MM.1S (cell line): ENCODE measurements at regions not wholly inside any gene's neighbourhood (a gene's known extent, or its start where the extent isn't known, plus 50 kb on each side); places are given as distances from the start of the nearest gene placed in this dataset.

Experiments
- EZH2 ChIP-seq: fragments of 300-600 bp; sonication (generic); optimal IDR thresholded peaks from 2 replicates; pipeline ENCODE3; 2017; ENCODE audit warnings: low read depth, mild to moderate bottlenecking, antibody characterized with exemption, low read length, mixed read lengths
- EZH2phosphoT487 ChIP-seq: fragments of 300-600 bp; sonication (generic); IDR thresholded peaks from 2 replicates; pipeline ENCODE4 v1.6.1; 2018; ENCODE audit warnings: antibody characterized with exemption, low read length
- TF ChIP-seq, protein P1 (sequence below): fragments of 300-600 bp; sonication (generic); IDR thresholded peaks from 2 replicates; pipeline ENCODE4 v1.5.1; 2016; ENCODE audit warnings: antibody characterized with exemption, low read length, mixed read lengths

DNA sequence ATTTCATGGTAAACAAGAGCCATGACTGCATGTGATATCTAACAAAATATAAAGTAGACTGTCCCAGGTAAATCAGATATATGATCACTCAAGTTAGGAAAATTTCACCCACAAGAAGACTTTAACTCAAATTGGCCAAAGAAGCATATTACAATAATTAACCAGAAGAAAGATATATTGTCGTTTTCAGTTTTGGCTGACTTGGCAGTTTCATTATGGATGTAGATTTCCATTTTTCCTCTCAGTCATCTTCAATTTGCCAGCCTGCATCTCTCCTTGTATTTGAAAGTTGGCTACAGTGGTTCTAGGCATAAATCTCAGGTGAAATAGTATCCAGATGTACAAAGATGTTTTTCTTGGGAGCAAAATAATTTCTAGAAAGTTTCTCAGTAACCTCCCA is 761.6 kb downstream of the LRFN5 start:
- TF ChIP-seq, protein P1, sequence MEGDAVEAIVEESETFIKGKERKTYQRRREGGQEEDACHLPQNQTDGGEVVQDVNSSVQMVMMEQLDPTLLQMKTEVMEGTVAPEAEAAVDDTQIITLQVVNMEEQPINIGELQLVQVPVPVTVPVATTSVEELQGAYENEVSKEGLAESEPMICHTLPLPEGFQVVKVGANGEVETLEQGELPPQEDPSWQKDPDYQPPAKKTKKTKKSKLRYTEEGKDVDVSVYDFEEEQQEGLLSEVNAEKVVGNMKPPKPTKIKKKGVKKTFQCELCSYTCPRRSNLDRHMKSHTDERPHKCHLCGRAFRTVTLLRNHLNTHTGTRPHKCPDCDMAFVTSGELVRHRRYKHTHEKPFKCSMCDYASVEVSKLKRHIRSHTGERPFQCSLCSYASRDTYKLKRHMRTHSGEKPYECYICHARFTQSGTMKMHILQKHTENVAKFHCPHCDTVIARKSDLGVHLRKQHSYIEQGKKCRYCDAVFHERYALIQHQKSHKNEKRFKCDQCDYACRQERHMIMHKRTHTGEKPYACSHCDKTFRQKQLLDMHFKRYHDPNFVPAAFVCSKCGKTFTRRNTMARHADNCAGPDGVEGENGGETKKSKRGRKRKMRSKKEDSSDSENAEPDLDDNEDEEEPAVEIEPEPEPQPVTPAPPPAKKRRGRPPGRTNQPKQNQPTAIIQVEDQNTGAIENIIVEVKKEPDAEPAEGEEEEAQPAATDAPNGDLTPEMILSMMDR: no peak
- TF ChIP-seq EZH2phosphoT487 (no peak), EZH2 (no peak)
